DND-41 (cell line): ENCODE measurements at regions not wholly inside any gene's neighbourhood (a gene's known extent, or its start where the extent isn't known, plus 50 kb on each side); places are given as distances from the start of the nearest gene placed in this dataset.

Source experiments
- EZH2 ChIP-seq: IDR thresholded peaks from 3 replicates; pipeline ENCODE4 v1.6.1; 2012; ENCODE audit warnings: borderline replicate concordance, low read depth, mild to moderate bottlenecking, moderate library complexity, low read length, inconsistent platforms; ENCODE audit not compliant: severe bottlenecking
- TF ChIP-seq, protein P1 (sequence below): IDR thresholded peaks from 2 replicates; pipeline ENCODE4 v1.5.1; 2012; ENCODE audit warnings: borderline replicate concordance, low read length, moderate library complexity, mild to moderate bottlenecking; ENCODE audit not compliant: poor library complexity, severe bottlenecking; ENCODE audit errors: extremely low read depth

DNA sequence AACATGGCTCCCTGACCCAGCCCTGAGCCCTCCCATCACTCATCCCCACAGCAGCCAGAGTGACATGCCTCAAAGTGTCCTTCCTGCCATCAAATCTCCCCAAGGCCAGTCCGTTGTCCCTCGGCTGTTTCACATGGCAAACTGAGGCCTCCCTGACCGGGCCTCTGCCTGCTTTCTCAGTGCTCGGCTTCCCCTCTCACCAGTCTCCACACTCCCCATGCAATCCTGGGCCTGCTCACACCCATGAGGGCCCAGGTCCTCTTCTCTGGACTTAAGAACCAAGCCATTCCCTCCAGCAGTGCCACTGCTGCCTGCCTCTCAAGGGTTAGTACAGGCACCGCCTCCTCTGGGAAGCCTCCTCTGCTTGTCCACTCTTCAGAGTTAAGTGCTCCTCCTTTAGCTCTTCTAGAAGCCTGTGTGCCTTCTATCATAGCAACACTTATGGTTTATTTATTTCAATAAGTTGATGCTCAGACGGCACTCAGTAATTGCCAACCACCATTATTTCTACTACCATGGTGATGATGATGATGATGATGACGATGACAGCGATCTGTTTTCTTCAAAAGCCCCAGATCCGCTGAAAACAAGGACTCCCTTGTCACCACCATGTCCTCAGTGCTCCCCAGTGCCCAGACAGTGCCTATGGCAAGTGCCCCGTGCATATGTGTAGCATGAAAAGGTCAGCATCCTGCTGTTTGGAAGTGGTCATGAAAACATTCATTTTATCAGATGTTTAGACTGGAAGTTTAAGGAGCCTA lies 449.0 kb downstream of the CDH26 start:
- TF ChIP-seq, protein P1, sequence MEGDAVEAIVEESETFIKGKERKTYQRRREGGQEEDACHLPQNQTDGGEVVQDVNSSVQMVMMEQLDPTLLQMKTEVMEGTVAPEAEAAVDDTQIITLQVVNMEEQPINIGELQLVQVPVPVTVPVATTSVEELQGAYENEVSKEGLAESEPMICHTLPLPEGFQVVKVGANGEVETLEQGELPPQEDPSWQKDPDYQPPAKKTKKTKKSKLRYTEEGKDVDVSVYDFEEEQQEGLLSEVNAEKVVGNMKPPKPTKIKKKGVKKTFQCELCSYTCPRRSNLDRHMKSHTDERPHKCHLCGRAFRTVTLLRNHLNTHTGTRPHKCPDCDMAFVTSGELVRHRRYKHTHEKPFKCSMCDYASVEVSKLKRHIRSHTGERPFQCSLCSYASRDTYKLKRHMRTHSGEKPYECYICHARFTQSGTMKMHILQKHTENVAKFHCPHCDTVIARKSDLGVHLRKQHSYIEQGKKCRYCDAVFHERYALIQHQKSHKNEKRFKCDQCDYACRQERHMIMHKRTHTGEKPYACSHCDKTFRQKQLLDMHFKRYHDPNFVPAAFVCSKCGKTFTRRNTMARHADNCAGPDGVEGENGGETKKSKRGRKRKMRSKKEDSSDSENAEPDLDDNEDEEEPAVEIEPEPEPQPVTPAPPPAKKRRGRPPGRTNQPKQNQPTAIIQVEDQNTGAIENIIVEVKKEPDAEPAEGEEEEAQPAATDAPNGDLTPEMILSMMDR = no peak
- no peak for TF ChIP-seq EZH2
